GM12875 (cell line): ENCODE measurements at regions not wholly inside any gene's neighbourhood (a gene's known extent, or its start where the extent isn't known, plus 50 kb on each side); places are given as distances from the start of the nearest gene placed in this dataset.
"Not testable (repeated sequence)": the region's sequence is repeated elsewhere in the genome, so short reads cannot be mapped to it uniquely, and the experiment has no call there.

Experiments
- H3K4me3 ChIP-seq: one replicate; pipeline ENCODE4 v1.5.1; 2011; ENCODE audit warnings: low read depth, low read length, control low read depth
- CTCF ChIP-seq: IDR thresholded peaks from 2 replicates; pipeline ENCODE4 v1.5.1; 2011; ENCODE audit warnings: low read depth, mild to moderate bottlenecking, control low read depth, inconsistent platforms, low read length, moderate library complexity, borderline replicate concordance; ENCODE audit not compliant: insufficient read depth

GRCh38 chr1:217133092-217133491 lies 409.9 kb upstream of the ESRRG start:
- TF ChIP-seq CTCF: no peak
- H3K4me3 ChIP-seq: no peak overlapping the region

- H3K4me3 ChIP-seq: not testable (repeated sequence)
These were observed 400.1 kb upstream of the ESRRG start for GRCh38 chr1:217123340-217123739.

GRCh38 chr1:217117973-217118465 lies 394.8 kb upstream of the ESRRG start:
- no peak overlapping the region for H3K4me3 ChIP-seq
- TF ChIP-seq CTCF: no peak

- no peak overlapping the region for H3K4me3 ChIP-seq
- TF ChIP-seq CTCF: no peak
These were observed 392.5 kb upstream of the ESRRG start for GRCh38 chr1:217115404-217116380.

GRCh38 chr1:217109928-217110327 lies 386.7 kb upstream of the ESRRG start:
- H3K4me3 ChIP-seq: no peak overlapping the region
- TF ChIP-seq CTCF: no peak

GRCh38 chr1:217106231-217106901 lies 383.1 kb upstream of the ESRRG start:
- no peak for TF ChIP-seq CTCF
- H3K4me3 ChIP-seq: no peak overlapping the region

GRCh38 chr1:217105437-217105836 lies 382.2 kb upstream of the ESRRG start:
- no peak overlapping the region for H3K4me3 ChIP-seq
- TF ChIP-seq CTCF: no peak
